CD8-positive, alpha-beta memory T cell (primary cell): ENCODE measurements at regions not wholly inside any gene's neighbourhood (a gene's known extent, or its start where the extent isn't known, plus 50 kb on each side); places are given as distances from the start of the nearest gene placed in this dataset.
A peak's percentile ranks its signal among the peaks of the same experiment; 100 is the strongest.

Source experiments
- CTCF ChIA-PET: fragments of 350-600 bp; sonication (Branson Sonifier 250); formaldehyde crosslinking; loops from one replicate; lab custom pipeline; 2021; ENCODE audit warnings: antibody characterized with exemption; lab: Charles Lee
- POLR2A ChIA-PET: fragments of 350-600 bp; sonication (Branson Sonifier 250); formaldehyde crosslinking; loops from one replicate; lab custom pipeline; 2021; ENCODE audit warnings: antibody characterized with exemption; lab: Charles Lee
- DNase-seq, 5 donors: peaks; one replicate each; pipeline versions ENCODE4 v3.0.0 to v3.0.0-alpha.2; 2020 to 2022; ENCODE audit warnings: mixed read lengths in 1 of 5
- H3K27ac ChIP-seq: one replicate; pipeline ENCODE4 v1.7.0; 2013; ENCODE audit warnings: low read depth, mild to moderate bottlenecking, low read length, moderate library complexity
- H3K27me3 ChIP-seq: 2 replicates; pipeline ENCODE4 v1.7.0; 2013; ENCODE audit warnings: low read length, mild to moderate bottlenecking; ENCODE audit not compliant: insufficient read depth, poor library complexity, severe bottlenecking
- H3K36me3 ChIP-seq: 2 replicates; pipeline ENCODE4 v1.7.0; 2013; ENCODE audit warnings: mild to moderate bottlenecking, low read length, moderate library complexity; ENCODE audit not compliant: insufficient read depth
- H3K4me1 ChIP-seq: 2 replicates; pipeline ENCODE4 v1.7.0; 2013; ENCODE audit warnings: mild to moderate bottlenecking, low read length, moderate library complexity; ENCODE audit not compliant: insufficient read depth
- H3K4me3 ChIP-seq: 2 replicates; pipeline ENCODE4 v1.7.0; 2013; ENCODE audit warnings: mild to moderate bottlenecking, low read length
- H3K9me3 ChIP-seq: 2 replicates; pipeline ENCODE4 v1.7.0; 2013; ENCODE audit warnings: mild to moderate bottlenecking, low read length
- H3K27ac Mint-ChIP-seq, 8 donors: one replicate each; pipeline ENCODE4 v1.8.0; 2020 to 2021; ENCODE audit warnings: mixed read lengths in 8 of 8, mild to moderate bottlenecking in 6 of 8, inconsistent platforms in 3 of 8, moderate library complexity in 3 of 8
- H3K27me3 Mint-ChIP-seq, 2 donors: one replicate each; pipeline ENCODE4 v1.8.0; 2020 to 2021; ENCODE audit warnings: mixed read lengths in 2 of 2, mild to moderate bottlenecking in 1 of 2, moderate library complexity in 1 of 2
- H3K36me3 Mint-ChIP-seq, 3 donors: one replicate each; pipeline ENCODE4 v1.8.0; 2020 to 2021; ENCODE audit warnings: mixed read lengths in 3 of 3, inconsistent platforms in 1 of 3, mild to moderate bottlenecking in 1 of 3
- H3K4me1 Mint-ChIP-seq, 3 donors: one replicate each; pipeline ENCODE4 v1.8.0; 2020 to 2021; ENCODE audit warnings: mixed read lengths in 3 of 3, inconsistent platforms in 1 of 3, mild to moderate bottlenecking in 1 of 3
- H3K4me3 Mint-ChIP-seq, 7 donors: one replicate each; pipeline ENCODE4 v1.8.0; 2020 to 2021; ENCODE audit warnings: mixed read lengths in 7 of 7, mild to moderate bottlenecking in 6 of 7, moderate library complexity in 4 of 7, inconsistent platforms in 2 of 7
- H3K9me3 Mint-ChIP-seq, 5 donors: one replicate each; pipeline ENCODE4 v1.8.0; 2020 to 2022; ENCODE audit warnings: mixed read lengths in 5 of 5, mild to moderate bottlenecking in 3 of 5, moderate library complexity in 2 of 5, inconsistent platforms in 1 of 5

DNA sequence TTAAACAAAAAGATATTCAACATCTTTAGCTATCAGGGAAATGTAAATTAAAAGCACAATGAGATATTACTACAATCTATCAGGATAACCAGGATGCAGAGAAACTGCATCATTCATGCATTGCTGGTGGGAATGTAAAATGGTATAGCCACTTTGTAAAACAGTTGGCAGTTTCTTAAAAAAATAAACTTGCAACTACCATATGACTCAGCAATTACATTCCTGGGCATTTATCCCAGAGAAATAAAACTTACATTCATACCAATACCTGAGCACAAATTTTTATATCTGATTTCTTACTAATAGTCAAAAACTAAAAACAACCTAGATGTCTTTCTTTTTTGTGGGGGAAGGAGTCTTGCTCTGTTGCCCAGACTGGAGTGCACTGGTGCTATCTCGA lies 190.3 kb upstream of the TAB2 start:
- peaks cover 0 to 3% of the 10 kb centered on the region in 2 donors for H3K27me3 Mint-ChIP-seq
- DNase-seq = no peak
- no peak overlapping the region for H3K4me3 Mint-ChIP-seq
- H3K9me3 Mint-ChIP-seq = peaks cover 0 to 7% (median 0%) of the 10 kb centered on the region in 5 donors
- Histone ChIP-seq H3K36me3 (no peaks in the 10 kb centered on the region), H3K27ac (no peak overlapping the region), H3K4me1 (peaks cover 32% of the 10 kb centered on the region), H3K9me3 (no peaks in the 10 kb centered on the region), H3K27me3 (no peaks in the 10 kb centered on the region), H3K4me3 (no peak overlapping the region)
- peak overlapping the region in 3 of 8 donors; percentile 10 to 86 (median 22) for H3K27ac Mint-ChIP-seq
- H3K36me3 Mint-ChIP-seq = peaks cover 0 to 16% (median 2%) of the 10 kb centered on the region in 3 donors
- CTCF ChIA-PET = no interaction called here
- POLR2A ChIA-PET = no interaction called here
- H3K4me1 Mint-ChIP-seq = peaks cover 33 to 74% (median 72%) of the 10 kb centered on the region in 3 donors

DNA sequence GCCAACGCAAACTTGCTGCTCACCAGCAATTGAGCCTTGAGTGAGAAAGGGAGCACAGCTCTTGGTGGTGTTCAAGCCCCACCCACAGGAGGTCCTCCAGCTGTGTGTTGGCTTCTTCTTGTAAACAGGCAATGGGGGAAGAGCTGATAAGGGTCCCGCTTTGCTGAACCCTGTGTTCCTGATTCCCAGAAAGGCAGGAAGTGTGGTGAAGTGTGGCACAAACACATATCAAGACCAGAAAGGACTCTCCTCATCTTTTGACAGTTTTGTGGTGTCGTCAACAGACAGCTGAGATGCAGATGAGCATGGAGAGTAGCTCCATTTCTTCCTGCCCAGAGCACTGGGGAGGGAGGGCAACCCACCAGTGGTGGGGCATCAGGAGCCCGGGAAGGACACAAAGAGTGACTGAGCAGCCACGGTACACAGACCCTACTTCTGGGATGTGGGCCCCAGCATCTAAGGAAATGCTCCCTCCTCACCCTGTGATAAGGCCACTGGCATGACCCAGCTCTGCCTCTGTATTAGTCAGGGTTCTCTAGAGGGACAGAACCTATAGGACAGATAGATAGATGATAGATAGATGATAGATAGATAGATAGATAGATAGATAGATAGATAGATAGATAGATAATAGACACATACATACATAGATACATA lies 188.9 kb upstream of the TAB2 start:
- peak overlapping the region; percentile 20 for H3K4me3 ChIP-seq
- Mint-ChIP-seq H3K36me3 (peaks cover 0 to 12% (median 2%) of the 10 kb centered on the region in 3 donors), H3K27me3 (peaks cover 0 to 3% of the 10 kb centered on the region in 2 donors), H3K9me3 (peaks cover 0 to 7% (median 0%) of the 10 kb centered on the region in 5 donors), H3K27ac (peak overlapping the region; percentile 24 to 92 (median 84)), H3K4me3 (peak overlapping the region in 3 of 7 donors; percentile 10 to 53 (median 48)), H3K4me1 (peaks cover 32 to 76% (median 74%) of the 10 kb centered on the region in 3 donors)
- DNase-seq = peak in 1 of 5 donors; percentile 23
- no peaks in the 10 kb centered on the region for H3K36me3 ChIP-seq
- CTCF ChIA-PET = interaction anchor here (0.7 to 1.6 kb wide), 6 partner anchors 12 to 303 kb away, joined by 3 to 5 read pairs (median 3); no protein-coding TSS in a partner anchor
- no peaks in the 10 kb centered on the region for H3K9me3 ChIP-seq
- H3K4me1 ChIP-seq = peaks cover 44% of the 10 kb centered on the region
- no peak overlapping the region for H3K27ac ChIP-seq
- no peaks in the 10 kb centered on the region for H3K27me3 ChIP-seq
- POLR2A ChIA-PET = no interaction called here

DNA sequence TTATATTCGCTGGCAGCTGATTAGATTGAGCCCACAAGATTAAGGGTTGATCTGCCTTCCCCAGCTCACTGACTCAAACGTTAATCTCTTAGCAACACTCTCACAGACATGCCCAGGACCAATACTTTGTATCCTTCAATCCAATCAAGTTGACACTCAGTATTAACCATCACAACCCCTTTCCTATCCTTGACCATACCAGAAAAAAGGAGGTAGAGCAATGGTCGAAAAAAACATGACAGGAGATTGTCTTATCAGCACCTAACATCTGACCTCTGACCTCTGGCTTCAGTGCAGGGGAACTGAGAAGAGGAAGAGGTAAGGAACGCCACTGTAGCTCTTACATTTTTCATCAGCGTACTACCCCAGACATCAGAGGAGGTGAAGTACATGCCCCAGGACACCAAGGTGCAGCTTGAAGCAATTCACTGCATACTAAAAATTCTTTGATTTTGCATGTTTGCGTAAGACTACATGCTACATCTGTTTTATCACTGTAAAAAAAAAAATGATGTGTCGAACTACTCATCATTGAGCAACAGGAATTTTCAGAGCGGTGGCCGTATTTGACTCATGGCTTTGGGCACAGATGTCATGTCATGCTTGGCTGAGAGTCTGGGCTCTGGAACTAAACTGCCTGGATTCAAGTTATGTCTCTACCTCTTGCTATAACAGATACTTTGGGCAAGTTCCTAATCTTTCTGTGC lies 188.0 kb upstream of the TAB2 start:
- H3K4me1 ChIP-seq = peaks cover 44% of the 10 kb centered on the region
- H3K4me3 ChIP-seq = no peak overlapping the region
- H3K36me3 ChIP-seq = no peaks in the 10 kb centered on the region
- peak overlapping the region in 1 of 7 donors; percentile 4 for H3K4me3 Mint-ChIP-seq
- H3K9me3 ChIP-seq = no peaks in the 10 kb centered on the region
- H3K27ac Mint-ChIP-seq = peak overlapping the region in 7 of 8 donors; percentile 2 to 92 (median 83)
- peaks cover 0 to 2% (median 0%) of the 10 kb centered on the region in 5 donors for H3K9me3 Mint-ChIP-seq
- no peak overlapping the region for H3K27ac ChIP-seq
- H3K4me1 Mint-ChIP-seq = peaks cover 32 to 69% (median 66%) of the 10 kb centered on the region in 3 donors
- peaks cover 0 to 6% (median 2%) of the 10 kb centered on the region in 3 donors for H3K36me3 Mint-ChIP-seq
- peaks cover 0 to 3% of the 10 kb centered on the region in 2 donors for H3K27me3 Mint-ChIP-seq
- CTCF ChIA-PET = interaction anchor here (1.6 to 1.8 kb wide), 2 partner anchors 101 to 303 kb away, joined by 4 to 7 read pairs; no protein-coding TSS in a partner anchor
- no peak for DNase-seq
- H3K27me3 ChIP-seq = no peaks in the 10 kb centered on the region
- POLR2A ChIA-PET = no interaction called here

DNA sequence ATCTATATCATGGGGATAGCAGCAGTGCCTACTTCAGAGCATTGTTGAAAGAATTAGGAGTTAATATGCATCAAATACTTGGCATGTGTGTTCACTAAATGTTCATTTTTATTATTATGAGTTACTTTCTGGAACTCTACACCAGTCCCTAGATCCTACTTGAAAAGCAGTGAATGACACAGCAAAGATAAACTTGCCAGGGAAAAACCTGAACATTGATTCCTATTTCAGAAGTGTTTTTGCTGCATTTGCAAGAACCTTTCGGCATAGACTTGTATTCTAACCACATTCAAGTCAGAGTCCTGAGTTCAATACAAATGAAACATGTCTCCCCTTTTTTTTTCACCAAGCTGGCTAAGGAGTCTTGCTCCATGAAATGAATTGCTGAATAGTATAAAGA lies 187.4 kb upstream of the TAB2 start:
- Histone ChIP-seq H3K4me3 (no peak overlapping the region), H3K4me1 (peaks cover 44% of the 10 kb centered on the region), H3K27ac (no peak overlapping the region), H3K9me3 (no peaks in the 10 kb centered on the region), H3K27me3 (no peaks in the 10 kb centered on the region), H3K36me3 (no peaks in the 10 kb centered on the region)
- DNase-seq = no peak
- Mint-ChIP-seq H3K27me3 (peaks cover 0 to 3% of the 10 kb centered on the region in 2 donors), H3K4me3 (no peak overlapping the region), H3K9me3 (no peaks in the 10 kb centered on the region), H3K4me1 (peaks cover 32 to 69% (median 66%) of the 10 kb centered on the region in 3 donors), H3K27ac (peak overlapping the region in 3 of 8 donors; percentile 1 to 42 (median 7)), H3K36me3 (peaks cover 0 to 6% (median 2%) of the 10 kb centered on the region in 3 donors)
- ChIA-PET CTCF (interaction anchor here (1.0 to 1.8 kb wide), 2 partner anchors 14 to 302 kb away, joined by 3 to 7 read pairs; no protein-coding TSS in a partner anchor), POLR2A (no interaction called here)

DNA sequence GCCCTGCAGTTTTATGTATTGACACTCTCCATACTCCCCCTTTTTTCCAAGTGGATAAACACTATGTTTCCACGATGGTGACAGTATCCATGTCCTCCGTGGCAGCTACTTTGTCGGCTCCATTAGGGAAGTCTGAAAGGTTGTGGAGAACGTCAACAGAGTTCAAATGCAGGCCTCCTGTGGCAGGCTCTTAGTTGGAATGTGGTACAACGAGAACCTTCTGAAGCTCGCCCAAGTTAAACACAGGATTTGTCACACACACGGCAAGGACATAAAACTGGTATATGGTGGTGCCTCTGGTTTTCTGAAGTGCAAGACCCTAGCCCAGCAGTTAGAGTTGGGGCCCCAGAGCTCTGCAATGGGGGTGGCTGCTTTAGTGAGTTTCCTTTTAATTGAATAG lies 187.0 kb upstream of the TAB2 start:
- ChIA-PET POLR2A (no interaction called here), CTCF (interaction anchor here (1.0 to 1.8 kb wide), 4 partner anchors 14 to 302 kb away, joined by 3 to 7 read pairs (median 3); no protein-coding TSS in a partner anchor)
- H3K9me3 Mint-ChIP-seq = no peaks in the 10 kb centered on the region
- Histone ChIP-seq H3K36me3 (no peaks in the 10 kb centered on the region), H3K27ac (no peak overlapping the region), H3K9me3 (no peaks in the 10 kb centered on the region), H3K4me3 (no peak overlapping the region), H3K27me3 (no peaks in the 10 kb centered on the region), H3K4me1 (peaks cover 44% of the 10 kb centered on the region)
- peaks cover 0 to 3% of the 10 kb centered on the region in 2 donors for H3K27me3 Mint-ChIP-seq
- no peak overlapping the region for H3K4me3 Mint-ChIP-seq
- no peak for DNase-seq
- H3K4me1 Mint-ChIP-seq = peaks cover 32 to 69% (median 64%) of the 10 kb centered on the region in 3 donors
- H3K27ac Mint-ChIP-seq = peak overlapping the region in 2 of 8 donors; percentile 15 to 32
- H3K36me3 Mint-ChIP-seq = peaks cover 0 to 6% (median 2%) of the 10 kb centered on the region in 3 donors

DNA sequence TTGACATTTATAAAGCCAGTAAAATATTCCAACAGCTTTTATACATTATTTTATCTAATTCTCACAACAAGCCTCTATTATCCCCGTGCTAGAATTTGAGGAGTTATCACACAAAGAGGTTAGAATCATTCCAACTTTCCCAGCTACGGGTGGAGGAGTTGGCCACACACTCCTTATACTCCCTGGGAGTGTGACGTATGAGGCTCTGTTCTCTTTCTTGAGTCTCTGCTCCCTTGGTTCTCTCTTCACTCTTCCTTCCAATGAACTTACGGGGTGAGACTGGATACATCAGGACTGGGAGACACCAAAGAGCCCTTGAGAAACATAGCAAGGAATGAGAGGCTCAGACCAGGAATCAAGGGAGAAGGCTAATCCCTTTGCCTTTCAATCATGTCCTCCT lies 185.6 kb upstream of the TAB2 start:
- no peaks in the 10 kb centered on the region for H3K36me3 ChIP-seq
- ChIA-PET POLR2A (no interaction called here), CTCF (interaction anchor here (0.8 to 1.5 kb wide), 4 partner anchors 9 to 288 kb away, joined by 3 to 4 read pairs (median 3); no protein-coding TSS in a partner anchor)
- H3K9me3 ChIP-seq = no peaks in the 10 kb centered on the region
- Mint-ChIP-seq H3K27ac (peak overlapping the region in 4 of 8 donors; percentile 8 to 84 (median 62)), H3K9me3 (no peaks in the 10 kb centered on the region), H3K36me3 (peaks cover 0 to 6% (median 2%) of the 10 kb centered on the region in 3 donors), H3K4me1 (peaks cover 29 to 62% (median 57%) of the 10 kb centered on the region in 3 donors), H3K27me3 (peaks cover 0 to 2% of the 10 kb centered on the region in 2 donors), H3K4me3 (peak overlapping the region in 1 of 7 donors; percentile 9)
- H3K27ac ChIP-seq = no peak overlapping the region
- peaks cover 44% of the 10 kb centered on the region for H3K4me1 ChIP-seq
- H3K4me3 ChIP-seq = no peak overlapping the region
- H3K27me3 ChIP-seq = no peaks in the 10 kb centered on the region
- DNase-seq = no peak

DNA sequence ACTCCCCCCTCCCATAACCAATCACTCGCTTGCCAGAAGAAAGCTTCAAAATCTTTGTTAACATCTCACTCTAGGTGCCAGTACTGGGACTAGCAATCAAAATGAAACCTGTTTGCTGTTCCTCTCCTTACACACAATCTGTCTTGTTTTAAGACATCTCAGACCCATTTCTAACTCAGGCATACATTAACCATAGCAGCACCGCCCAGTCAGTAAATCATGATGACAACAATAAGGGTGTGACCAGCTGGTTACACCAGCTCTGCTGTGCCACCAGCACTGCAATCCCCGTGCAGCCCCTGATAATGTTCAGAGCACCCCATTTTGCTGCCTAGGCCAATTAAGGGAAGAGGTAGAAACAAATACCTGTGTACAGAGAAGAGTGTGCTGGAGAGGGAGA lies 185.2 kb upstream of the TAB2 start:
- H3K27ac ChIP-seq = no peak overlapping the region
- ChIA-PET CTCF (interaction anchor here (0.8 to 1.4 kb wide), 2 partner anchors 9 to 287 kb away, joined by 3 to 4 read pairs; no protein-coding TSS in a partner anchor), POLR2A (no interaction called here)
- peak overlapping the region in 3 of 7 donors; percentile 3 to 28 (median 9) for H3K4me3 Mint-ChIP-seq
- H3K4me3 ChIP-seq = no peak overlapping the region
- no peaks in the 10 kb centered on the region for H3K27me3 ChIP-seq
- H3K27me3 Mint-ChIP-seq = no peaks in the 10 kb centered on the region
- no peaks in the 10 kb centered on the region for H3K9me3 ChIP-seq
- H3K36me3 ChIP-seq = no peaks in the 10 kb centered on the region
- peaks cover 27 to 57% (median 53%) of the 10 kb centered on the region in 3 donors for H3K4me1 Mint-ChIP-seq
- H3K9me3 Mint-ChIP-seq = no peaks in the 10 kb centered on the region
- DNase-seq = no peak
- H3K27ac Mint-ChIP-seq = peak overlapping the region in 5 of 8 donors; percentile 8 to 84 (median 51)
- peaks cover 0 to 6% (median 2%) of the 10 kb centered on the region in 3 donors for H3K36me3 Mint-ChIP-seq
- H3K4me1 ChIP-seq = peaks cover 40% of the 10 kb centered on the region
